Tibial nerve (tissue), 4 donors: ENCODE measurements at regions not wholly inside any gene's neighbourhood (a gene's known extent, or its start where the extent isn't known, plus 50 kb on each side); places are given as distances from the start of the nearest gene placed in this dataset.

Source experiments
- EP300 ChIP-seq, 2 donors: sonication (generic); formaldehyde crosslinking; IDR thresholded peaks; one replicate each; pipeline ENCODE4 v1.6.1; 2017; ENCODE audit warnings: antibody characterized with exemption in 2 of 2, mild to moderate bottlenecking in 1 of 2
- POLR2A ChIP-seq, 2 donors: fragments of 450-650 bp; IDR thresholded peaks; one replicate each; pipeline ENCODE4 v1.6.1; 2017; ENCODE audit warnings: antibody characterized with exemption in 2 of 2, mild to moderate bottlenecking in 2 of 2, moderate library complexity in 2 of 2
- TF ChIP-seq, protein P1 (sequence below), 5 experiments: fragments of 200-600 bp in 3 of 5; fragments of 450-650 bp in 2 of 5; sonication (generic) in 3 of 5; IDR thresholded peaks; one replicate each; pipeline ENCODE4 v1.5.1; 2016 to 2019; ENCODE audit warnings: antibody characterized with exemption in 5 of 5, mild to moderate bottlenecking in 3 of 5, moderate library complexity in 2 of 5

DNA sequence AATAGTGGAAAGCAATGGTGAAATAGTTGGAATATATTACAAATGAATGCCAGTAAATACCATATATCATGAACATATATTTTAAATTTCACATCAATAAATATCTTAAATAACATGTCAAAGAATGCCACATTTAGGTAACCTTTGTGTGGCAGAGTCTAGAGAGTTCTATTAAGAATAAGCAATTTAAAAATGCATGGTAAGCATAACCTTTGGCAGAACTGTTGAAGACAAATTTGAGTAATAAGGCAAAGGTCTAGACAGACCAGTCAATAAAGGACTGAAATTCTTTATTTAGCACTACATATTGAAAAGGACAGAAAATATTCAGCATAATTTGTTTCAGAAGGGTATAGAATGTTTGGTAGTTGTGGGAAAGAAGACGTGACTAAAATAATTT is 1417.0 kb downstream of the SUCLG1 start:
- TF ChIP-seq POLR2A (IDR thresholded peaks at IDR 0.05) (no peak), EP300 (IDR thresholded peaks at IDR 0.05) (no peak)
- TF ChIP-seq, protein P1, sequence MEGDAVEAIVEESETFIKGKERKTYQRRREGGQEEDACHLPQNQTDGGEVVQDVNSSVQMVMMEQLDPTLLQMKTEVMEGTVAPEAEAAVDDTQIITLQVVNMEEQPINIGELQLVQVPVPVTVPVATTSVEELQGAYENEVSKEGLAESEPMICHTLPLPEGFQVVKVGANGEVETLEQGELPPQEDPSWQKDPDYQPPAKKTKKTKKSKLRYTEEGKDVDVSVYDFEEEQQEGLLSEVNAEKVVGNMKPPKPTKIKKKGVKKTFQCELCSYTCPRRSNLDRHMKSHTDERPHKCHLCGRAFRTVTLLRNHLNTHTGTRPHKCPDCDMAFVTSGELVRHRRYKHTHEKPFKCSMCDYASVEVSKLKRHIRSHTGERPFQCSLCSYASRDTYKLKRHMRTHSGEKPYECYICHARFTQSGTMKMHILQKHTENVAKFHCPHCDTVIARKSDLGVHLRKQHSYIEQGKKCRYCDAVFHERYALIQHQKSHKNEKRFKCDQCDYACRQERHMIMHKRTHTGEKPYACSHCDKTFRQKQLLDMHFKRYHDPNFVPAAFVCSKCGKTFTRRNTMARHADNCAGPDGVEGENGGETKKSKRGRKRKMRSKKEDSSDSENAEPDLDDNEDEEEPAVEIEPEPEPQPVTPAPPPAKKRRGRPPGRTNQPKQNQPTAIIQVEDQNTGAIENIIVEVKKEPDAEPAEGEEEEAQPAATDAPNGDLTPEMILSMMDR (IDR thresholded peaks at IDR 0.05), result no peak
